Neural progenitor cell (in vitro differentiated cells): ENCODE measurements at regions not wholly inside any gene's neighbourhood (a gene's known extent, or its start where the extent isn't known, plus 50 kb on each side); places are given as distances from the start of the nearest gene placed in this dataset.

ENCODE experiments used
- CTCF ChIP-seq: fragments of 200-600 bp; sonication (generic); IDR thresholded peaks from 2 replicates; pipeline ENCODE4 v1.5.1; 2017; ENCODE audit warnings: antibody characterized with exemption, mild to moderate bottlenecking
- EZH2 ChIP-seq: fragments of 200-600 bp; sonication (generic); IDR thresholded peaks from 2 replicates; pipeline ENCODE4 v1.6.1; 2017; ENCODE audit warnings: antibody characterized with exemption, mild to moderate bottlenecking, moderate library complexity
- EZH2phosphoT487 ChIP-seq: fragments of 200-600 bp; sonication (generic); IDR thresholded peaks from 2 replicates; pipeline ENCODE4 v1.6.1; 2017; ENCODE audit warnings: antibody characterized with exemption

- TF ChIP-seq CTCF (no peak), EZH2phosphoT487 (no peak), EZH2 (no peak)
Measured at GRCh38 chr2:221142341-221142740, 429.8 kb downstream of the EPHA4 start.
